ENCODE measurements at regions not wholly inside any gene's neighbourhood (a gene's known extent, or its start where the extent isn't known, plus 50 kb on each side); places are given as distances from the start of the nearest gene placed in this dataset.

DNA sequence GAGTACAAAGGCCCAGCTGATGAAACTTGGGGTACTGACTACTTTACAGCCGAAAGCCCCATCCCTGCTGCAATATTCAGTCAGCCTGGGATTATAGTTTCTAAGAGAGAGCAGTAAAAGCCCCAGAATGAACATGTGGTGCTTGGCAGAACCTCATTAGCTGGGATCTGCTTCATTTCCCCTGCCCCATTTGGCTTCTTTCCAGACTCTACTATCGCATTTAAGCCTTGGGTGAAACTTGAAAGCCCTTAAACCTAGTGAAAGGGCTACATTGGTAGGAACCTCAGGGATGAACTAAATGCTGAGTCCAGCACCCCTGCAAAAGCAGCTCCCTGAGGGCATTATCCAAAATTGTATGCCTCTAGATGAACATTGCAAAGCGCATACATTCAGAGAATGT lies 631.1 kb downstream of the ACTL7B start:
- DNase-seq (ENCODE audit: low read depth, low spot score) = no peak
- TF ChIP-seq, protein P1, sequence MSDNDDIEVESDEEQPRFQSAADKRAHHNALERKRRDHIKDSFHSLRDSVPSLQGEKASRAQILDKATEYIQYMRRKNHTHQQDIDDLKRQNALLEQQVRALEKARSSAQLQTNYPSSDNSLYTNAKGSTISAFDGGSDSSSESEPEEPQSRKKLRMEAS (IDR thresholded peaks at IDR 0.05; ENCODE audit: insufficient read depth, insufficient read length) = no peak
- TF ChIP-seq GATA2 (IDR thresholded peaks at IDR 0.05; ENCODE audit: insufficient read depth, insufficient read length, low read depth, low read length) (no peak), POLR2AphosphoS5 (IDR thresholded peaks at IDR 0.05; ENCODE audit: insufficient read depth, low read depth, low read length) (no peak), MYC (IDR thresholded peaks at IDR 0.05; ENCODE audit: low read depth, low read length) (no peak), JUN (IDR thresholded peaks at IDR 0.05; ENCODE audit: borderline replicate concordance, insufficient read depth, insufficient read length, low read depth) (no peak), EZH2 (IDR thresholded peaks at IDR 0.05; ENCODE audit: borderline replicate concordance, low read depth, low read length, severe bottlenecking) (no peak), FOS (IDR thresholded peaks at IDR 0.05; ENCODE audit: borderline replicate concordance, insufficient read depth, low read length) (no peak)
- TF ChIP-seq, protein P2, sequence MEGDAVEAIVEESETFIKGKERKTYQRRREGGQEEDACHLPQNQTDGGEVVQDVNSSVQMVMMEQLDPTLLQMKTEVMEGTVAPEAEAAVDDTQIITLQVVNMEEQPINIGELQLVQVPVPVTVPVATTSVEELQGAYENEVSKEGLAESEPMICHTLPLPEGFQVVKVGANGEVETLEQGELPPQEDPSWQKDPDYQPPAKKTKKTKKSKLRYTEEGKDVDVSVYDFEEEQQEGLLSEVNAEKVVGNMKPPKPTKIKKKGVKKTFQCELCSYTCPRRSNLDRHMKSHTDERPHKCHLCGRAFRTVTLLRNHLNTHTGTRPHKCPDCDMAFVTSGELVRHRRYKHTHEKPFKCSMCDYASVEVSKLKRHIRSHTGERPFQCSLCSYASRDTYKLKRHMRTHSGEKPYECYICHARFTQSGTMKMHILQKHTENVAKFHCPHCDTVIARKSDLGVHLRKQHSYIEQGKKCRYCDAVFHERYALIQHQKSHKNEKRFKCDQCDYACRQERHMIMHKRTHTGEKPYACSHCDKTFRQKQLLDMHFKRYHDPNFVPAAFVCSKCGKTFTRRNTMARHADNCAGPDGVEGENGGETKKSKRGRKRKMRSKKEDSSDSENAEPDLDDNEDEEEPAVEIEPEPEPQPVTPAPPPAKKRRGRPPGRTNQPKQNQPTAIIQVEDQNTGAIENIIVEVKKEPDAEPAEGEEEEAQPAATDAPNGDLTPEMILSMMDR (IDR thresholded peaks at IDR 0.05; ENCODE audit: extremely low read depth in 1 of 2, insufficient read depth in 1 of 2, low read depth in 1 of 2, low read length in 2 of 2) = no peak
- Histone ChIP-seq H3K4me2 (ENCODE audit: insufficient read depth, low read length) (no peak overlapping the region), H2AFZ (ENCODE audit: low read depth, low read length) (no peak overlapping the region), H3K27ac (ENCODE audit: insufficient read depth, low read depth, low read length) (no peak overlapping the region), H3K79me2 (ENCODE audit: control insufficient read depth, insufficient read depth, low read length) (no peaks in the 10 kb centered on the region), H3K27me3 (ENCODE audit: control insufficient read depth in 2 of 2, insufficient read depth in 2 of 2, low read length in 2 of 2) (no peaks in the 10 kb centered on the region), H3K9ac (replicated peaks; ENCODE audit: extremely low read depth, insufficient read depth, low read length) (no peak overlapping the region), H3K4me1 (ENCODE audit: control insufficient read depth, extremely low read depth, insufficient read depth, low read length) (no peaks in the 10 kb centered on the region), H3K9me1 (replicated peaks; ENCODE audit: control insufficient read depth, extremely low read depth, insufficient read depth, low read length) (no peaks in the 10 kb centered on the region), H3K36me3 (ENCODE audit: control insufficient read depth in 2 of 2, extremely low read depth in 1 of 2, insufficient read depth in 2 of 2, low read length in 2 of 2) (no peaks in the 10 kb centered on the region), H3K9me3 (replicated peaks; ENCODE audit: control insufficient read depth, insufficient read depth, low read length) (no peaks in the 10 kb centered on the region), H4K20me1 (replicated peaks; ENCODE audit: control insufficient read depth, extremely low read depth, insufficient read depth, low read length) (no peaks in the 10 kb centered on the region), H3K4me3 (replicated peaks in 1 of 3; ENCODE audit: insufficient read depth in 1 of 3, low read depth in 1 of 3, low read length in 3 of 3) (no peak overlapping the region)
- intact Hi-C loops (cut with micrococcal nuclease) (no loop called here), dilution Hi-C loops (cut with MboI; ENCODE audit: extremely low pct_ligation_motif_present, low sequenced_read_pairs) (no loop called here)
- POLR2A ChIA-PET = no interaction called here
- BruUV-seq (replicated peaks) = no TSS peak
- CTCF ChIA-PET = no interaction called here
- no peak for FAIRE-seq

Measured in endothelial cell of umbilical vein (primary cell).